Endothelial cell of umbilical vein (primary cell): ENCODE measurements at regions not wholly inside any gene's neighbourhood (a gene's known extent, or its start where the extent isn't known, plus 50 kb on each side); places are given as distances from the start of the nearest gene placed in this dataset.

Experiments used
- BruUV-seq: library from RNA; stranded (reverse); fragments of 400-500 nt; replicated peaks from 2 replicates; lab custom pipeline; 2021; lab: Mats Ljungman, UMichigan
- CTCF ChIA-PET: fragments of 300-600, 350-600 bp; sonication (Branson Sonifier 250); formaldehyde crosslinking; loops from one replicate; lab custom pipeline; 2021; ENCODE audit warnings: antibody characterized with exemption, inconsistent platforms; lab: Charles Lee
- POLR2A ChIA-PET: fragments of 300-600, 350-600 bp; sonication (Branson Sonifier 250); formaldehyde crosslinking; loops from one replicate; lab custom pipeline; 2021; ENCODE audit warnings: antibody characterized with exemption, inconsistent platforms; lab: Charles Lee
- DNase-seq: peaks from one replicate; pipeline ENCODE4 v3.0.0-alpha.2; 2011; ENCODE audit warnings: low read depth, low spot score
- FAIRE-seq: peaks from 2 replicates; lab custom pipeline; 2011; peaks lifted over from hg19 to GRCh38; lab: Jason Lieb, UNC
- H2AFZ ChIP-seq: 2 replicates; pipeline ENCODE4 v1.6.0; 2012; ENCODE audit warnings: low read depth, low read length, control low read depth, inconsistent platforms
- H3K27ac ChIP-seq: 2 replicates; pipeline ENCODE4 v1.5.1; 2011; ENCODE audit warnings: low read depth, mild to moderate bottlenecking, control low read depth, low read length, moderate library complexity; ENCODE audit not compliant: insufficient read depth
- H3K27me3 ChIP-seq, 2 experiments: 2 replicates each; pipeline versions ENCODE4 v1.6.0 to v1.6.1; 2011; ENCODE audit warnings: low read length in 2 of 2, mixed read lengths in 1 of 2; ENCODE audit not compliant: control insufficient read depth in 2 of 2, insufficient read depth in 2 of 2
- H3K36me3 ChIP-seq, 2 experiments: 2 replicates in 1 of 2; 3 replicates in 1 of 2; pipeline ENCODE4 v1.5.1; 2011; ENCODE audit warnings: low read length in 2 of 2, mild to moderate bottlenecking in 1 of 2, moderate library complexity in 1 of 2; ENCODE audit not compliant: control insufficient read depth in 2 of 2, insufficient read depth in 2 of 2; ENCODE audit errors: extremely low read depth in 1 of 2
- H3K4me1 ChIP-seq: 3 replicates; pipeline ENCODE4 v1.5.1; 2011; ENCODE audit warnings: mild to moderate bottlenecking, low read length; ENCODE audit not compliant: control insufficient read depth, insufficient read depth; ENCODE audit errors: extremely low read depth
- H3K4me2 ChIP-seq: 2 replicates; pipeline ENCODE4 v1.6.1; 2011; ENCODE audit warnings: low read length, control low read depth, mixed read lengths; ENCODE audit not compliant: insufficient read depth
- H3K4me3 ChIP-seq, 3 experiments: fragments of 200-600 bp in 1 of 3; sonication (generic), shearing (Covaris generic) in 1 of 3; replicated peaks in 1 of 3; 2 replicates each; pipeline ENCODE4 v1.5.1; 2011 to 2016; ENCODE audit warnings: control low read depth in 3 of 3, low read length in 3 of 3, mild to moderate bottlenecking in 2 of 3, inconsistent platforms in 1 of 3, low read depth in 1 of 3, moderate library complexity in 1 of 3; ENCODE audit not compliant: insufficient read depth in 1 of 3
- H3K79me2 ChIP-seq: 2 replicates; pipeline ENCODE4 v1.6.0; 2012; ENCODE audit warnings: low read length, inconsistent platforms; ENCODE audit not compliant: control insufficient read depth, insufficient read depth
- H3K9ac ChIP-seq: replicated peaks from 2 replicates; pipeline ENCODE3; 2011; ENCODE audit warnings: low read length, control low read depth; ENCODE audit not compliant: insufficient read depth; ENCODE audit errors: extremely low read depth
- H3K9me1 ChIP-seq: replicated peaks from 3 replicates; pipeline ENCODE4 v1.6.0; 2011; ENCODE audit warnings: mild to moderate bottlenecking, low read length; ENCODE audit not compliant: control insufficient read depth, insufficient read depth; ENCODE audit errors: extremely low read depth
- H3K9me3 ChIP-seq: replicated peaks from 2 replicates; pipeline ENCODE4 v1.5.1; 2012; ENCODE audit warnings: low read length, inconsistent platforms; ENCODE audit not compliant: control insufficient read depth, insufficient read depth
- H4K20me1 ChIP-seq: replicated peaks from 2 replicates; pipeline ENCODE3; 2011; ENCODE audit warnings: mild to moderate bottlenecking, low read length; ENCODE audit not compliant: control insufficient read depth, insufficient read depth; ENCODE audit errors: extremely low read depth
- FOS ChIP-seq: IDR thresholded peaks from 2 replicates; pipeline ENCODE4 v1.6.1; 2011; ENCODE audit warnings: mild to moderate bottlenecking, low read length, moderate library complexity, borderline replicate concordance; ENCODE audit not compliant: insufficient read depth
- MYC ChIP-seq: IDR thresholded peaks from one replicate; pipeline ENCODE4 v1.6.1; 2011; ENCODE audit warnings: mild to moderate bottlenecking, low read depth, low read length
- POLR2A ChIP-seq: IDR thresholded peaks from 2 replicates; pipeline ENCODE4 v1.6.1; 2012; ENCODE audit warnings: low read depth, mild to moderate bottlenecking, control low read depth, low read length
- POLR2AphosphoS5 ChIP-seq: IDR thresholded peaks from 2 replicates; pipeline ENCODE4 v1.6.1; 2012; ENCODE audit warnings: low read depth, mild to moderate bottlenecking, control low read depth, low read length, moderate library complexity; ENCODE audit not compliant: insufficient read depth
- dilution Hi-C: fragments of 300-500 bp; cut with MboI; formaldehyde crosslinking; loops from one replicate; pipeline ENCODE4 v1.15.0; 2019; ENCODE audit warnings: low sequenced_read_pairs; ENCODE audit not compliant: extremely low pct_ligation_motif_present
- intact Hi-C: fragments of 100-400 bp; cut with micrococcal nuclease; formaldehyde crosslinking; loops from one replicate; pipeline ENCODE4 v1.10.0; 2022
- TF ChIP-seq, protein P1 (sequence below), 2 donors: IDR thresholded peaks; 1 replicate in 1 of 2; 2 replicates in 1 of 2; pipeline ENCODE4 v1.5.1; 2011; ENCODE audit warnings: low read length in 2 of 2, mild to moderate bottlenecking in 2 of 2, moderate library complexity in 2 of 2, control low read depth in 1 of 2, inconsistent platforms in 1 of 2, low read depth in 1 of 2; ENCODE audit not compliant: insufficient read depth in 1 of 2; ENCODE audit errors: extremely low read depth in 1 of 2

DNA sequence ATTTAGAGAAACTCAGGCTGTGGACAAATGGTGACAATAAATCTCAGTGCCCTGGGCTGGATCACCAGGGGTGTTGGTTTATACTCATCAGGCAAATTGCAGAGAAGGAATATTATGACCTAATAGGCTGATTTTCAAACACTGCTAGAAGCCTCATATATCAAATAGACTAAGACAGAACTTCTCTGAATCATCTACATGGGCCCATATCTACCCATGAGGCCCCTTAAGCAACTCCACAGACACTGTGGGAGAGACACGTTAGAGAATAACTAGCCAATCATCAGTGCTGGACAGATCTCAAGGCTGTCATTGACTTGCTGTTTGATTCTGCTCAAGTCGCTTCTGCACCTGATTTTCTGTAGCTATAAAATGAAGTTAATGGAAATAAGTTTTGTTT, 545.8 kb downstream of the SOX6 start:
- Histone ChIP-seq H4K20me1 (no peaks in the 10 kb centered on the region), H3K9ac (no peak overlapping the region), H3K36me3 (no peaks in the 10 kb centered on the region), H3K9me3 (no peaks in the 10 kb centered on the region), H3K4me1 (no peaks in the 10 kb centered on the region), H3K9me1 (no peaks in the 10 kb centered on the region), H3K27me3 (no peaks in the 10 kb centered on the region), H3K4me2 (no peak overlapping the region), H3K79me2 (no peaks in the 10 kb centered on the region), H3K4me3 (no peak overlapping the region), H3K27ac (no peak overlapping the region), H2AFZ (no peak overlapping the region)
- ChIA-PET CTCF (no interaction called here), POLR2A (no interaction called here)
- TF ChIP-seq POLR2AphosphoS5, result no peak
- no peak for TF ChIP-seq MYC
- TF ChIP-seq POLR2A, result no peak
- no peak for TF ChIP-seq FOS
- TF ChIP-seq, protein P1, sequence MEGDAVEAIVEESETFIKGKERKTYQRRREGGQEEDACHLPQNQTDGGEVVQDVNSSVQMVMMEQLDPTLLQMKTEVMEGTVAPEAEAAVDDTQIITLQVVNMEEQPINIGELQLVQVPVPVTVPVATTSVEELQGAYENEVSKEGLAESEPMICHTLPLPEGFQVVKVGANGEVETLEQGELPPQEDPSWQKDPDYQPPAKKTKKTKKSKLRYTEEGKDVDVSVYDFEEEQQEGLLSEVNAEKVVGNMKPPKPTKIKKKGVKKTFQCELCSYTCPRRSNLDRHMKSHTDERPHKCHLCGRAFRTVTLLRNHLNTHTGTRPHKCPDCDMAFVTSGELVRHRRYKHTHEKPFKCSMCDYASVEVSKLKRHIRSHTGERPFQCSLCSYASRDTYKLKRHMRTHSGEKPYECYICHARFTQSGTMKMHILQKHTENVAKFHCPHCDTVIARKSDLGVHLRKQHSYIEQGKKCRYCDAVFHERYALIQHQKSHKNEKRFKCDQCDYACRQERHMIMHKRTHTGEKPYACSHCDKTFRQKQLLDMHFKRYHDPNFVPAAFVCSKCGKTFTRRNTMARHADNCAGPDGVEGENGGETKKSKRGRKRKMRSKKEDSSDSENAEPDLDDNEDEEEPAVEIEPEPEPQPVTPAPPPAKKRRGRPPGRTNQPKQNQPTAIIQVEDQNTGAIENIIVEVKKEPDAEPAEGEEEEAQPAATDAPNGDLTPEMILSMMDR (IDR thresholded peaks at IDR 0.05; ENCODE audit: extremely low read depth in 1 of 2, insufficient read depth in 1 of 2, low read depth in 1 of 2, low read length in 2 of 2), result no peak
- dilution Hi-C loops, result no loop called here
- DNase-seq, result no peak
- FAIRE-seq, result no peak
- no TSS peak for BruUV-seq
- intact Hi-C loops, result no loop called here
